Pulmonary artery endothelial cell (primary cell): ENCODE measurements at regions not wholly inside any gene's neighbourhood (a gene's known extent, or its start where the extent isn't known, plus 50 kb on each side); places are given as distances from the start of the nearest gene placed in this dataset.

ENCODE experiments used
- DNase-seq: peaks from one replicate; pipeline ENCODE4 v3.0.0-alpha.2; 2011; ENCODE audit warnings: low read depth, low spot score

- DNase-seq, result no peak
Observed at GRCh38 chr5:52392321-52392720, 395.4 kb upstream of the ITGA1 start.

- no peak for DNase-seq
Observed at GRCh38 chr5:52409835-52410234, 377.9 kb upstream of the ITGA1 start.

DNA sequence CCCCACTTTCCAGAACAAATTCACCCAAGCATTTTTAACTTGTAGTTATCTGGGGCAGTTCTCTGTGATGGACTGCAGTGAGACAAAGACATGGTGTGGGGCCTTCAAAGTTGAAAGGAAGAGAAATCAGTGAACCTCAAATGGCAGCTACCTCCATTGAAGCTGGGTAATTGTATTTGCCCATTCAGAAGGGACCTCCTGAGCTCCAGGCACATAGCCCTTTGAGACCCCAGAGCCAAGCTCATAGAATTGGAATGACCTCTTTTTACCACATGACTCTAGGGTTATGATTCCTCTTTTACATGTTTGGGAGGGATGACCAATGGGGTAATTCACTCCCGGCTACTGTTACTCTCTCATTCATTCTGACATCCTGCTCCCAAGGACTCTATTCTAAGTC, 368.4 kb upstream of the ITGA1 start:
- DNase-seq, result no peak

DNA sequence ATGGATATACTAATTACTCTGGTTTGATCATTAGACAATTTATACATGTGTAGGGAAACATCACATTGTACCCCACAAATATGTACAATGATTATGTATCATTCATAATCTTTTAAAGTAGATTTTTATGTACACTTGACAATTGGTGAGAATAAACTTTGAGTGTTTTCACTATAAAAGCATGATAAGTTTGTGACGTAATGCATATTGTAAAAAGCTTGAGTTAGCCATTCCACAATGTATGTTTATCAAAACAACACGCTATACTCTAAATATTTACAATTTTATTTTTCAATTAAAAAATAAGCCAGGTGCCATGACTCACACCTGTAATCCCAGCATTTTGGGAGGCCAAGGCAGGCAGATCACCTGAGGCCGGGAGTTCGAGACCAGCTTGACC, 360.1 kb upstream of the ITGA1 start:
- DNase-seq, result no peak

DNA sequence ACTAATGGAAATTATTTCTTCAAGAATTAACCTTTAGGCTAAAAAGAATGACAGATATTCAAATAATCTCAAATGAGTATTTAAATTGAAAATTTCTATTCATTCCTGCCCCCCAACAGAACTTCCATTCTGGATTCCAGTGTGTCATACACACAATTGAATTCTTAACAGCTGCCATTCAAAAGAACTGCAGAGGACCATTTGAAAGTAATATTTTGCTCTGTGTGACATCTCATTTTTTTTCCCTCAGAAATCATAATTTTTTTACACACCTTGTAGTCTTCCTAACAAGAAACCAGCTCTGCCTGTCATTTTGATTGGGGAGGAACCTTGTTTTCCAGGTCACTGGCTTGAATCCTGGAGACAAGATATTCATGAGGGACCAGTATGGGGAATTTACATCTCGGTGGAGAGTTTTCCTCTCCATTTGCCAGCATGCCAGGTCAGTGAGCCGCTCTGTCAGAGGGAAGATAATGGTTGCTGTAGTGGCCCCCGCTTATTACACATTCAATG, 358.7 kb upstream of the ITGA1 start:
- DNase-seq, result no peak

GRCh38 chr5:52441768-52442167, 345.9 kb upstream of the ITGA1 start:
- no peak for DNase-seq

DNA sequence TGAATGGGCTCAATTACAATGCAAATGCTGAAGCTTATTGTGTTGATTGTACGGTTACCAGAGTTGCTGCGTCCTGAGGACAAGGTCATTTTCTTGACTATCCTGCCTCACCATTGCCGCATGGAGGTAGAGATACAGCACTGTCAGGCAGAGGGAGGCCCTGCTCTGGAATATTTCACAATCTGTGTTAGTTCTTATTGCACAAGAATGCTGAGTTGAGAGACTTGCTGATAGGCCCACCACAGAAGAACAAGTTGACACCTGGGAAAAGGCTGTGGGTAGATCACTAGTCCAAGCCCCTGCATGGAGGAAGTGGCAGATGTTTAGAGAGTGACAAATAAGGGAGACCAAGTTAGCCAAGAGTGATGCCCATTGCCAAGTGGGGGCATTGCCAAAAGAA, 344.5 kb upstream of the ITGA1 start:
- no peak for DNase-seq

DNA sequence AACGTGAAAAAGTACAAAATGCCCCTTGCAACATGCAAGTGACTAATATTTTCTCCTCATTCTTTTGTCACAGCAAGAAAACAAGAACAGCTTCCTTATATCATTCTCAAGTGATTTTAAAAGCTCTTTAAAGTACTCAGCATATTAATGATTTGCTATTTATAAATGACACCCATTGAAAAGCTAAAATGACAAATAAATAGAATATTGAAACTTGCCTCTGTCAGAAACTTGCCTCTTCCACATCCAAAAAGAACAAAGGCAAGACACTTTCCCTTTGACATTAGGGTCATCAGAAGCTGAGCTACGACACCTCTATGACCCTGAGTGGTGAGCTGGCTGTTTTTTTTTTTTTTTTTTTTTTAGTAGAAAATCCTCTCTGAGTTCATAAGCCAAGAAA, 339.6 kb upstream of the ITGA1 start:
- DNase-seq, result no peak

GRCh38 chr5:52449516-52449915, 338.2 kb upstream of the ITGA1 start:
- DNase-seq, result no peak

GRCh38 chr5:52452098-52452497, 335.6 kb upstream of the ITGA1 start:
- DNase-seq, result no peak

- DNase-seq, result no peak
Observed at GRCh38 chr5:52453176-52453575, 334.5 kb upstream of the ITGA1 start.

- no peak for DNase-seq
Observed at GRCh38 chr5:52455920-52456319, 331.8 kb upstream of the ITGA1 start.

DNA sequence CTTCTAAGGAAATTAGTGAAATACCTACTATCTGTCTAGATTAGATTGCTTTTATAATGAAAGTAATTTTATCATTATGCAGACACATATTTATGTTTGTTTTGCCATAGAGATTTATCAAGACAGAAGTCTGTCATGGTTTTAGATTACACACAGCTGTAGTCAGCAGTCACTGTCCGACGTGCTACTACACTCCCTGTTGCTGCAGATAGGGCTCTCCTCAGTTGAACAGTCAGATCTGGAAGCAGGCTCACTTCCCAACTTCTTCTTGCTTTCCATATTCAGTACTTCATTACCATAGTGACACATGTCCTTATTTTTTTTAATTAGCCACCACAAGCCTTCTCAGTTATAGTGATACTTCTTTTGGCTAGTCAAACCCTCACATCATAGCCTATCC, 329.9 kb upstream of the ITGA1 start:
- no peak for DNase-seq

DNA sequence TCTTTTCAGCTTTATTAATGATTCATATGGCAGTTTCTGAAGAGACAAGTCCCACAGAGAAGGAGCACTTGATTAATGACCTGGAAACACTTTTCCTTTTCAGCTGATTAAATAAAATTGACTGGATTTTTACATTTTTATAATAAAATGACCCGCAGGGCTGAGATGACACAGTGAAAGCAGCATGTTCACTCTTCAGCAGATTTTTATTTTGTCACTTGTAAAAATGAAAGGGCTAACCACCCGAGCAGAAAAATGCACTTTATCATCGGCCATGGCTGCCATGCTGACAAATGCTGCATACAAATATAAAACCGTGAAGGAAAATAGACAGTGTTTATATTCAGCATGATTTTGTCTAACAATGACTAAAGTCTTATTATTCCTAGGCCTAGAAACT, 321.6 kb upstream of the ITGA1 start:
- no peak for DNase-seq

GRCh38 chr5:52466749-52467520, 320.8 kb upstream of the ITGA1 start:
- no peak for DNase-seq

DNA sequence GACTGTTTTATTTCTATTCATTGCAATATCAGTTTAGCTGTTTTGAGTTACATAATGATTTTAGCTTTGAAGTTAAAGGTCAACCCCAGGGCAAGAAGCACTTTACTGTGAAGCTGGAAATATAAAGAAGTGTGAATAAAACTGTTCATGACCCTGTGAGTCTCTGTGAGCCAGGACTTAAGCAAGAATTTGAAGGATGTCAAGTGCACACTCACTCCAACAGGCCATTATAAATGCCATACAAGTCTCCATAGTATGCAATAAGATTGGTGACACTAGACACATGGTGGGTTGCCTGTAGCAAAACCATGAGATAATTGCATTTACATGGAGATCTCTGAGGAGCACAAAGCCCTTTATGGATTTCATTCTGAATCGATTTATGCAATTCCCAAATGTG, 318.7 kb upstream of the ITGA1 start:
- no peak for DNase-seq

DNA sequence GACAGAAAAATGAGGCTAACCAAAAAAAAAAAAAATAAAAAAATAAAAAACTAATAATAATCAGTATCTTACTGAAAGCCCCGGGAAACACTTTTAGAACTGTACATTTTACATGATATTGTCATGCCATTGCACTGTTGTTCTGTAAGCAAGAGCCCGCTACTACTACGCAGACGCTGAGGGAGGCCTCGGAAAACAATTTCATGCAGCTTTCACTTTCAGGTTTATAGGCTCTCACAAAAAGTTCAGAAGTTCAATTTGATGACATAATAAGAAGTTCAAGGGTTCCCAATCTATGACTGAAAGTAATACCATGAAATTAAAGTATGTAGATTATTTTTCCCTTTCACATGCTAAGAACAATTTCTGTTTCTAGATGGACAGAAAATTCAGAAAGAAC, 318.3 kb upstream of the ITGA1 start:
- DNase-seq, result no peak

DNA sequence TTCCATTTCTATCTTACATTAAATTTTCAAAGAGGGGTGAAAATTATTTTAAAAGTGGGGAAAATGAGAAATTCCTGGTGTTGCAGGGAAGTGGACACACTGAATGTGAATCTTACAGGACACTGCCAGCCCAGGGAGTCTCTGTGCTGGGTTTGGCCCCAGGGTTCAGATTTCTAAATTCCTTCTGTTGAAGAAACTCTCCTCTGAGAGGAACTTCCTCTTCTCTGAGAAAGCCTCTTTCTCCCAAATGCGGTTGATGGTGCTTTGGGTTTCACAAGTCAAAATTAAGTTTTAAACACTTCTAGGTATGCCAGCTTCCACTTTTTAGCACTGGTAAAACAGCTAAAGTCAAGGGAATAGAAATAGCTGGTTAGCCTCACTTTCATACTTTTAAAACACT, 317.9 kb upstream of the ITGA1 start:
- DNase-seq, result no peak

DNA sequence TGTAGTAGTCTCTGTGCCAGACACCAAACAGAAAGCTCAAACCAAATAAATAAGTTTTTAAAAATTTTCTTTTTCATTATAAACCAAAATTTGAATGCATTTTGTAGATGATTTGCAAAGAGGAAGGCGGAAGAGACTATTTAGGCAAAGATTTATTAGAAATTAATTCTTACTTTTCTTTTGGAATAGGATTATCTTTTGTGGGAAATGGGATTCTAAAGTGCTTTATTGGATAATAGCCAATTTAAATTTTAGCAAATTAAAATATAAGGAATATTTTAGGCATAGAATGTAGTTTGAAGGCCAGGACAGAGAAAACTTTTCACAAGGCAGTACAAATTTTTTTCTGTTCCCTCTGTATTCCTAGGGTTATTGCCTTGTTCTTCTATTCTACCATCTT, 311.4 kb upstream of the ITGA1 start:
- DNase-seq, result no peak

GRCh38 chr5:52481201-52481600, 306.5 kb upstream of the ITGA1 start:
- DNase-seq, result no peak

GRCh38 chr5:52481851-52482250, 305.9 kb upstream of the ITGA1 start:
- no peak for DNase-seq

GRCh38 chr5:52491071-52491787, 296.5 kb upstream of the ITGA1 start:
- no peak for DNase-seq

- DNase-seq, result no peak
Observed at GRCh38 chr5:52491818-52492217, 295.9 kb upstream of the ITGA1 start.
